A549 (cell line): ENCODE measurements at regions not wholly inside any gene's neighbourhood (a gene's known extent, or its start where the extent isn't known, plus 50 kb on each side); places are given as distances from the start of the nearest gene placed in this dataset.
A peak's percentile ranks its signal among the peaks of the same experiment; 100 is the strongest.
"Not testable (repeated sequence)": the region's sequence is repeated elsewhere in the genome, so short reads cannot be mapped to it uniquely, and the experiment has no call there.

Source experiments
- ATAC-seq, 2 experiments: fragments of 200-7000 bp in 1 of 2; fragments of >200 bp in 1 of 2; cut with Nextera tagmentation in 1 of 2; cut with Tn5 transposase in 1 of 2; 3 replicates each; pipeline versions ENCODE4 v1.8.0 to v1.9.1; 2018 to 2020; ENCODE audit warnings: mild to moderate bottlenecking in 1 of 2, moderate library complexity in 1 of 2
- CTCF ChIA-PET: fragments of 300-600 bp; sonication (Branson Sonifier 250); formaldehyde crosslinking; extraction: SDS; loops from one replicate; lab custom pipeline; 2021; ENCODE audit warnings: antibody characterized with exemption, inconsistent platforms; lab: Yijun Ruan, JAX
- POLR2A ChIA-PET: fragments of 350-600 bp; formaldehyde crosslinking; extraction: SDS; loops from one replicate; lab custom pipeline; 2021; ENCODE audit warnings: antibody characterized with exemption, inconsistent platforms; lab: Yijun Ruan, JAX
- DNase-seq, 2 experiments: peaks; one replicate each; pipeline versions ENCODE4 v3.0.0 to v3.0.0-alpha.2; 2011 to 2016; ENCODE audit warnings: low read depth in 1 of 2, low spot score in 1 of 2
- FAIRE-seq: peaks from 2 replicates; lab custom pipeline; 2011; peaks lifted over from hg19 to GRCh38; lab: Jason Lieb, UNC
- H3K27ac ChIP-seq, 2 experiments: fragments of >200 bp; sonication (Bioruptor Twin); formaldehyde crosslinking; 3 replicates each; pipeline ENCODE4 v1.5.1; 2016 to 2017
- H3K4me1 ChIP-seq: fragments of >200 bp; sonication (Bioruptor Twin); formaldehyde crosslinking; 3 replicates; pipeline ENCODE4 v1.6.1; 2016
- H3K4me2 ChIP-seq: fragments of >200 bp; sonication (Bioruptor Twin); formaldehyde crosslinking; 3 replicates; pipeline ENCODE4 v1.6.1; 2016
- H3K4me3 ChIP-seq: fragments of >200 bp; sonication (Bioruptor Twin); formaldehyde crosslinking; 3 replicates; pipeline ENCODE4 v1.5.1; 2016
- H3K9me3 ChIP-seq: fragments of >200 bp; sonication (Bioruptor Twin); formaldehyde crosslinking; 3 replicates; pipeline ENCODE4 v1.6.1; 2016
- BHLHE40 ChIP-seq: IDR thresholded peaks from 2 replicates; pipeline ENCODE4 v1.6.1; 2012; ENCODE audit warnings: low read depth, low read length, inconsistent platforms
- CBX2 ChIP-seq: fragments of 200-600 bp; sonication (generic); IDR thresholded peaks from 2 replicates; pipeline ENCODE4 v1.6.1; 2016; ENCODE audit warnings: low read depth, mild to moderate bottlenecking, borderline replicate concordance
- CEBPB ChIP-seq, 2 experiments: fragments of >200 bp in 1 of 2; sonication (Bioruptor Twin) in 1 of 2; formaldehyde crosslinking in 1 of 2; IDR thresholded peaks; 2 replicates each; pipeline ENCODE4 v1.6.1; 2012 to 2016
- CHD4 ChIP-seq: fragments of 200-600 bp; sonication (generic); IDR thresholded peaks from 2 replicates; pipeline ENCODE4 v1.6.1; 2016; ENCODE audit warnings: antibody characterized with exemption, mild to moderate bottlenecking, borderline replicate concordance
- EHF ChIP-seq: fragments of 250-450 bp; sonication (Bioruptor Pico); IDR thresholded peaks from 2 replicates; pipeline ENCODE4 v1.5.0; 2020; ENCODE audit warnings: mild to moderate bottlenecking
- FOSB ChIP-seq: fragments of 250-450 bp; sonication (Bioruptor Pico); IDR thresholded peaks from 2 replicates; pipeline ENCODE4 v1.5.0; 2020; ENCODE audit warnings: mild to moderate bottlenecking, moderate library complexity
- FOSL2 ChIP-seq, 2 experiments: fragments of 450-650 bp in 1 of 2; fragments of >200 bp in 1 of 2; sonication (Bioruptor Twin) in 1 of 2; formaldehyde crosslinking; IDR thresholded peaks; 2 replicates each; pipeline versions ENCODE4 v1.5.0 to v1.6.1; 2016 to 2020; ENCODE audit warnings: mild to moderate bottlenecking in 1 of 2, moderate library complexity in 1 of 2
- GATA3 ChIP-seq: IDR thresholded peaks from 2 replicates; pipeline ENCODE4 v1.6.1; 2012; ENCODE audit warnings: borderline replicate concordance
- HDAC2 ChIP-seq: fragments of 200-600 bp; sonication (generic); IDR thresholded peaks from 2 replicates; pipeline ENCODE4 v1.6.1; 2016
- HOXB5 ChIP-seq: fragments of 250-450 bp; sonication (Bioruptor Pico); IDR thresholded peaks from 2 replicates; pipeline ENCODE4 v1.5.0; 2020; ENCODE audit warnings: mild to moderate bottlenecking, moderate library complexity
- JUNB ChIP-seq: fragments of >200 bp; sonication (Bioruptor Twin); formaldehyde crosslinking; IDR thresholded peaks from 2 replicates; pipeline ENCODE4 v1.6.1; 2016
- KDM5A ChIP-seq: fragments of 200-600 bp; sonication (generic); IDR thresholded peaks from 2 replicates; pipeline ENCODE4 v1.6.1; 2016; ENCODE audit warnings: antibody characterized with exemption, mild to moderate bottlenecking
- MAFK ChIP-seq: fragments of 450-650 bp; IDR thresholded peaks from 2 replicates; pipeline ENCODE4 v1.6.1; 2014; ENCODE audit not compliant: partially characterized antibody
- MYC ChIP-seq: IDR thresholded peaks from 2 replicates; pipeline ENCODE4 v1.6.1; 2012; ENCODE audit warnings: mild to moderate bottlenecking, inconsistent platforms, low read length, improper control_type of control experiment, borderline replicate concordance
- NPAS2 ChIP-seq: fragments of 250-450 bp; sonication (Bioruptor Pico); IDR thresholded peaks from 2 replicates; pipeline ENCODE4 v1.8.0; 2022; ENCODE audit warnings: mild to moderate bottlenecking, moderate library complexity, borderline replicate concordance
- NR3C1 ChIP-seq: fragments of >200 bp; sonication (Bioruptor Twin); formaldehyde crosslinking; IDR thresholded peaks from 3 replicates; pipeline ENCODE4 v1.6.1; 2017
- PHF8 ChIP-seq: fragments of 200-600 bp; sonication (generic); IDR thresholded peaks from 2 replicates; pipeline ENCODE4 v1.6.1; 2016; ENCODE audit warnings: low read depth, mild to moderate bottlenecking, antibody characterized with exemption, moderate library complexity, borderline replicate concordance
- POLR2A ChIP-seq: IDR thresholded peaks from 2 replicates; pipeline ENCODE4 v1.6.1; 2012; ENCODE audit warnings: mild to moderate bottlenecking, low read length
- POLR2AphosphoS2 ChIP-seq: conservative IDR thresholded peaks from 2 replicates; pipeline ENCODE4 v1.6.1; 2012; ENCODE audit warnings: low read length, improper control_type of control experiment, inconsistent platforms
- RFX5 ChIP-seq: fragments of 450-650 bp; IDR thresholded peaks from 2 replicates; pipeline ENCODE4 v1.7.1; 2014; ENCODE audit warnings: antibody characterized with exemption, mild to moderate bottlenecking, moderate library complexity
- RNF2 ChIP-seq: fragments of 200-600 bp; sonication (generic); IDR thresholded peaks from 2 replicates; pipeline ENCODE4 v1.6.1; 2016; ENCODE audit warnings: low read depth, mild to moderate bottlenecking, antibody characterized with exemption, moderate library complexity, borderline replicate concordance
- SREBF2 ChIP-seq: fragments of 450-650 bp; IDR thresholded peaks from 2 replicates; pipeline ENCODE4 v1.6.1; 2014; ENCODE audit warnings: mild to moderate bottlenecking, moderate library complexity
- TFCP2L1 ChIP-seq: fragments of 250-450 bp; sonication (Bioruptor Pico); IDR thresholded peaks from 2 replicates; pipeline ENCODE4 v1.5.0; 2021; ENCODE audit warnings: mild to moderate bottlenecking
- ZC3H11A ChIP-seq: fragments of 450-650 bp; IDR thresholded peaks from 2 replicates; pipeline ENCODE4 v1.6.1; 2014; ENCODE audit warnings: antibody characterized with exemption, mild to moderate bottlenecking
- ZFP36 ChIP-seq: fragments of 450-650 bp; IDR thresholded peaks from 2 replicates; pipeline ENCODE4 v1.6.1; 2014; ENCODE audit warnings: borderline replicate concordance; ENCODE audit not compliant: partially characterized antibody
- ZSCAN20 ChIP-seq: fragments of 250-450 bp; sonication (Bioruptor Pico); IDR thresholded peaks from 2 replicates; pipeline ENCODE4 v1.8.0; 2022; ENCODE audit warnings: mild to moderate bottlenecking, moderate library complexity
- WGBS: methylation state at CpG from one replicate; pipeline ENCODE4 v1.1.6; 2017; ENCODE audit errors: missing lambda C conversion rate; 5-methylcytosine and 5-hydroxymethylcytosine counted together
- TF ChIP-seq, protein P1 (sequence below): fragments of >200 bp; sonication (Bioruptor Twin); formaldehyde crosslinking; IDR thresholded peaks from 2 replicates; pipeline ENCODE4 v1.6.1; 2016
- TF ChIP-seq, protein P2 (sequence below): fragments of 450-650 bp; IDR thresholded peaks from 2 replicates; pipeline ENCODE4 v1.6.1; 2014; ENCODE audit warnings: antibody characterized with exemption
- TF ChIP-seq, protein P3 (sequence below): fragments of >200 bp; sonication (Bioruptor Twin); formaldehyde crosslinking; IDR thresholded peaks from 3 replicates; pipeline ENCODE4 v1.6.1; 2016

DNA sequence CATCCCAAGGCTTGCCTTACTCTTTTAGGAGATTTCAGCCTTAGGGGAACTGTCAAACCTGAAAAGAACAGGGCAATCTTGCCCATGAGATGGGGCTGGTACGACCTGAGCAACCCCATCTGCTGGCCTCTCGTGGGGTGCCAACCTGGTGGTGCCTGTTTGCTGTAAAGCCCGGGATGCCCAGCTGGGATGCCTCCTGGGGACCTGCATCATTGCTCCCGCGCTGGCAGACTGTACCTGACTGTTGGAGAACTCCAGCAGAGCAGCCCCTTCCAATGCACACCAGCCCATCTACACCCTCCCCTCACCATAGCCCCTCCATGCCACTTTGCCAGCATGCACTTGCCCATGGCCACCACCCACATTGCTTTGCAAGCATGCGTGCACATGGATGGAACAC is 335.7 kb downstream of the RPS29 start:
- no peaks in the 10 kb centered on the region for H3K4me1 ChIP-seq
- WGBS = 6% methylated on average over 6 of the region's 6 CpGs
- DNase-seq (no peak), FAIRE-seq (no peak)
- CTCF ChIA-PET = no interaction called here
- no peak overlapping the region for H3K4me2 ChIP-seq
- no peak overlapping the region for H3K4me3 ChIP-seq
- TF ChIP-seq MYC (no peak), POLR2A (peak; percentile 5; the same call in 1 of the 2 replicates)
- TF ChIP-seq, all 56 proteins: peak for 1
- POLR2A ChIA-PET = no interaction called here
- Histone ChIP-seq H3K9me3 (no peaks in the 10 kb centered on the region), H3K27ac (no peak overlapping the region)
- ATAC-seq = no peak

DNA sequence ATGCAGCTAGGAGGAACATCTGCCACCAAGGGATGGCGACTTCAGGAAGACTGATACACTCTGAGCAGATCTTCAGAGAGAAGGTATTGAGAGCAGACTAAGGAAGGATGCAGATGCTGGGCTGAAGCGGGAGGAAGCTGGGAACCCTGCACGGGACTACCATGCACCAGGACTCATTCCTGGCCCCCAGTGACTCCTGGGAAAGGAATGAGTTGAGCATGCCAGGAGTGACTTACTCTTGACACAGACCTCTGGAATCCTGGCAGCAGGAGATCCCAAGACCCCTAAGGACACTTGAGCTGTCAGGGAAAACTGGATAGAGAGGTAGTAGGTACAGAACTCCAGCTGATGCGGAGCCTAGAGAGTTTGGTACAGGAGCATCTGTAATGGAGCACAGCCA is 336.1 kb downstream of the RPS29 start:
- FAIRE-seq = no peak
- H3K4me2 ChIP-seq = no peak overlapping the region

DNA sequence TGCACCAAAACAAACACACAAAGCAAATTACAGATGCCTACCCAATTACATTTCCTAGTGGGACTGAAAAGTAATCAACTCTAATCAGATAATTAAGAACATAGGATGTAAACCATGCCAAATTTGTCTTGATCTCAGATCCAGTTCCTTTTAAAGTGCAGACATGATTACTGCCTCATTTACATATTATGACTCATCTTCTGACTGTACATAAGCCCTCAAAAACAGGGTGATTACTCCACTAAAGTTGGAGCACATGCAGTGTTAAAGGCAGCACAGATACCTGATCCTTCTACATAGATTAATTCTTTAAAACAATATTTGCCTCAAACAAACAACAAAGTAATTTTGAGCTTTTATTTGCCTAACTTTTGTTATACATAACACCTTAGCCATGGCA is 337.2 kb downstream of the RPS29 start:
- ATAC-seq = no peak
- H3K4me1 ChIP-seq = no peaks in the 10 kb centered on the region
- CTCF ChIA-PET = no interaction called here
- POLR2A ChIA-PET = no interaction called here
- no peak overlapping the region for H3K4me3 ChIP-seq
- DNase-seq = no peak
- no peak overlapping the region for H3K27ac ChIP-seq
- TF ChIP-seq FOSL2 (IDR thresholded peaks at IDR 0.05) = no peak
- TF ChIP-seq FOSL2 (CRISPR knock-in tag; IDR thresholded peaks at IDR 0.05) = peak; percentile 24; the same call in 1 of the 2 replicates
- no peak for TF ChIP-seq POLR2AphosphoS2
- TF ChIP-seq, all 56 proteins: peak for 1
- H3K9me3 ChIP-seq = no peaks in the 10 kb centered on the region
- FAIRE-seq = no peak
- H3K4me2 ChIP-seq = no peak overlapping the region

More for the DNA sequence above, 336.1 kb downstream of the RPS29 start:
- ChIA-PET CTCF (interaction anchor here (0.9 kb wide), 1 partner anchor 21 kb away, joined by 3 read pairs; no protein-coding TSS in a partner anchor), POLR2A (no interaction called here)
- DNase-seq (no peak), ATAC-seq (no peak)
- Histone ChIP-seq H3K4me3 (no peak overlapping the region), H3K9me3 (no peaks in the 10 kb centered on the region), H3K4me1 (no peaks in the 10 kb centered on the region), H3K27ac (no peak overlapping the region)
- 19% methylated on average over 4 of the region's 4 CpGs for WGBS
- no peak for TF ChIP-seq NR3C1
- no peak for TF ChIP-seq HOXB5 (CRISPR knock-in tag)
- TF ChIP-seq NPAS2 (CRISPR knock-in tag) = no peak
- TF ChIP-seq ZFP36 = no peak
- TF ChIP-seq ZC3H11A = no peak
- TF ChIP-seq, protein P1, sequence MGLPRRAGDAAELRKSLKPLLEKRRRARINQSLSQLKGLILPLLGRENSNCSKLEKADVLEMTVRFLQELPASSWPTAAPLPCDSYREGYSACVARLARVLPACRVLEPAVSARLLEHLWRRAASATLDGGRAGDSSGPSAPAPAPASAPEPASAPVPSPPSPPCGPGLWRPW = no peak
- TF ChIP-seq SREBF2 = no peak
- TF ChIP-seq CBX2 = no peak
- TF ChIP-seq PHF8 = no peak
- TF ChIP-seq JUNB = no peak
- no peak for TF ChIP-seq POLR2A
- TF ChIP-seq, protein P2, sequence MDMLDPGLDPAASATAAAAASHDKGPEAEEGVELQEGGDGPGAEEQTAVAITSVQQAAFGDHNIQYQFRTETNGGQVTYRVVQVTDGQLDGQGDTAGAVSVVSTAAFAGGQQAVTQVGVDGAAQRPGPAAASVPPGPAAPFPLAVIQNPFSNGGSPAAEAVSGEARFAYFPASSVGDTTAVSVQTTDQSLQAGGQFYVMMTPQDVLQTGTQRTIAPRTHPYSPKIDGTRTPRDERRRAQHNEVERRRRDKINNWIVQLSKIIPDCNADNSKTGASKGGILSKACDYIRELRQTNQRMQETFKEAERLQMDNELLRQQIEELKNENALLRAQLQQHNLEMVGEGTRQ = no peak
- TF ChIP-seq CEBPB (IDR thresholded peaks at IDR 0.05) = no peak
- no peak for TF ChIP-seq FOSB (CRISPR knock-in tag)

DNA sequence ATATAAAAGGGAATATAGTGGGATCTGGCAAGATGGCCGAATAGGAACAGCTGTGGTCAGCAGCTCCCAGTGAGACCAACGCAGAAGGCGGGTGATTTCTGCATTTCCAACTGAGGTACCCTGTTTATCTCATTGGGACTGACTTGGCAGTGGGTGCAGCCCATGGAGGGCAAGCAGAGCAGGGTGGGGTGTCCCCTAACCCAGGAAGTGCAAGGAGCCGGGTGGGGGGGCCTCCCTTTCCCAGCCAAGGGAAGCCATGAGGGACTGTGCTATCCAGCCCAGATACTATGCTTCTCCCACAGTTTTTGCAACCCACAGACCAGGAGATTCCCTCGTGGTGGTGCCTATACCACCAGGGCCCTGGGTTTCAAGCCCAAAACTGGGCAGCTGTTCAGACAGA is 342.4 kb downstream of the RPS29 start:
- DNase-seq, CTCF ChIA-PET, FAIRE-seq, H3K4me3 ChIP-seq, ATAC-seq, H3K4me2 ChIP-seq, H3K9me3 ChIP-seq, POLR2A ChIA-PET, H3K4me1 ChIP-seq, H3K27ac ChIP-seq: not testable (repeated sequence)
- WGBS = 0% methylated on average over 4 of the region's 5 CpGs

DNA sequence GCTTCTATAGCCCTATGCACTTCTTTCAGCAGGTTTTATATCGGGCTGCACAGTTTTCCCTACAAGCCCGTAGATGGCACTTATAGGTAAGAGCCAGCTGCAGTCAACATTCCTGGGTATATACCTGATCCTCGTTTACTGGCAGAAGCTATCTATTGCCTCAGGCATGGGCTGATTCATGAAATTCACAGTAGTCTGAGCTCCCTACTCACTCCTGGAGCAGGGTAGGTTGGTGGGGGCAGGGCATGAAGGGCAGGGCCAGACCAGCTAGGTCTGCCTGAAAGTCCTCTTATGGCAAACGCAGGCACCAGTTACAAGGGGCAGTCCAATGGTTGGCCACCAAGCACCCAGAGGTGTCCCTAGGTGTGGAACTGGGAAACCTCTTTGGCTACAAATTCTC is 345.8 kb downstream of the RPS29 start:
- no peak overlapping the region for H3K4me3 ChIP-seq
- TF ChIP-seq EHF (CRISPR knock-in tag) = no peak
- no peak for TF ChIP-seq BHLHE40
- TF ChIP-seq RFX5 = no peak
- TF ChIP-seq, protein P3, sequence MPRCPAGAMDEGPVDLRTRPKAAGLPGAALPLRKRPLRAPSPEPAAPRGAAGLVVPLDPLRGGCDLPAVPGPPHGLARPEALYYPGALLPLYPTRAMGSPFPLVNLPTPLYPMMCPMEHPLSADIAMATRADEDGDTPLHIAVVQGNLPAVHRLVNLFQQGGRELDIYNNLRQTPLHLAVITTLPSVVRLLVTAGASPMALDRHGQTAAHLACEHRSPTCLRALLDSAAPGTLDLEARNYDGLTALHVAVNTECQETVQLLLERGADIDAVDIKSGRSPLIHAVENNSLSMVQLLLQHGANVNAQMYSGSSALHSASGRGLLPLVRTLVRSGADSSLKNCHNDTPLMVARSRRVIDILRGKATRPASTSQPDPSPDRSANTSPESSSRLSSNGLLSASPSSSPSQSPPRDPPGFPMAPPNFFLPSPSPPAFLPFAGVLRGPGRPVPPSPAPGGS = no peak
- TF ChIP-seq GATA3 = no peak
- no peak for TF ChIP-seq HOXB5 (CRISPR knock-in tag)
- no peak for TF ChIP-seq NPAS2 (CRISPR knock-in tag)
- TF ChIP-seq MAFK = no peak
- no peak for TF ChIP-seq MYC
- no peak for TF ChIP-seq JUNB
- no peak for TF ChIP-seq CHD4
- no peak for TF ChIP-seq KDM5A
- no peak for TF ChIP-seq RNF2
- no peak for TF ChIP-seq ZSCAN20 (CRISPR knock-in tag)
- no peak for TF ChIP-seq HDAC2
- TF ChIP-seq POLR2AphosphoS2 = no peak
- no peak for TF ChIP-seq TFCP2L1 (CRISPR knock-in tag)
- TF ChIP-seq, all 56 proteins: peak for 0
- ATAC-seq (no peak), FAIRE-seq (no peak), DNase-seq (no peak)
- CTCF ChIA-PET = no interaction called here
- Histone ChIP-seq H3K9me3 (peaks cover 2% of the 10 kb centered on the region; the same call in 1 of the 3 replicates), H3K27ac (no peak overlapping the region), H3K4me2 (no peak overlapping the region), H3K4me1 (no peaks in the 10 kb centered on the region)
- 1% methylated on average over 4 of the region's 4 CpGs for WGBS
- POLR2A ChIA-PET = no interaction called here
